Amygdala (tissue), 56 donors: ENCODE measurements at regions not wholly inside any gene's neighbourhood (a gene's known extent, or its start where the extent isn't known, plus 50 kb on each side); places are given as distances from the start of the nearest gene placed in this dataset.

ENCODE experiments used
- DNase-seq, 56 donors: peaks; one replicate each; lab custom pipeline; 2025; lab: John Stamatoyannopoulos, UW

DNA sequence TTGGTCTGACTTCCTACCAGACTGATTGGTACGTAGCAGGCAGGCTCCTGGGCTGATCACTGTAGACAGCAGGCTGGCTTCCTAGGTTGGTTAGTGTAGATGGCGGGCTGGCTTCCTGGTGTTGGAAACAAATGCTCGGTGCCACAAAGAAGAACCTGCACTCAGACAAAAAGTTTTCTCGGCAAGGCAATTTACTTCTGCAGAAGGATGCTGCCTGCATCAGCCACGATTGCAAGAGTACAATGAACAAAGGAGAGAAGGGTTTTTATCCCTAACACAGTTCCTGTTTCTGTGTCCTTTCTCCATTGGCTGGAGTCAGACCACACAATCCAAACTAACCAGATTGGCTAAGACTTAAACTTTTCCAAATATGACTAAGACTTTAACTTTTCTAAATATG is 123.6 kb upstream of the PPP2R2D start:
- no peak for DNase-seq

DNA sequence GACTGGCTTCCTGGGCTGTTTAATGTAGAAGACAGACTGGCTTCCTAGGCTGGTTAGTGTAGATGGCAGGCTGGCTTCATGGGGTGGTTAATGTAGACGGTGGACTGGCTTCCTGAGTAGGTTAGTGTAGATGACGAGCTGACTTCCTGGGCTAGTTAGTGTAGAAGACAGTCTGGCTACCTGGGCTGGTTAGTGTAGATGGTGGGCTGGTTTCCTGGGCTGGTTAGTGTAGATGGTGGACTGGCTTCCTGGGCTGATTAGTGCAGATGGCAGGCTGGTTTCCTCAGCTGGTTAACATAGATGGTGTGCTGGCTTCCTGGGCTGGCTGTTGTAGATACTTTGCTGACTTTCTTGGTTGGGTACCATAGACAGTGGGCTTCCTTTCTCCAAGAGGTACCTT is 122.9 kb upstream of the PPP2R2D start:
- DNase-seq: no peak

DNA sequence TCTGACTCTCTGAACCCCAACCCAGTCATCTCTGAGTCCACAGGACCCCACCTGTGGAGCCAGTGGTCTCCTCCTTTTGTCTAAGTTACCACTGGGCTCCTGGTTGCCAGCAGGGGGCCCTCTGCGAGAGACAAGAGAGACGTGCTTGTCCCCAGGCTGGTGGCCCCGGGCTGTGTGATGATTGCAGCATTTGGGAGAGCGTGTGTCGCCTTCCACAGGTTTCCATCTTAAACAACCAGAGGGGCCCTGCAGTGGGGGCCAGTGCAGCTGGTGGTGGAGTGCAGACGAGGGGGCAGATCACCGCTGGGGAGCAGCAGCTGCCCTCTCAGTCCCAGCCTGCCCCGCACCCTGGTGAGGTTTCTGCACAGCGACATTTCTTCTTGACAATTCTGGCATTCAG is 122.4 kb upstream of the PPP2R2D start:
- DNase-seq: no peak

DNA sequence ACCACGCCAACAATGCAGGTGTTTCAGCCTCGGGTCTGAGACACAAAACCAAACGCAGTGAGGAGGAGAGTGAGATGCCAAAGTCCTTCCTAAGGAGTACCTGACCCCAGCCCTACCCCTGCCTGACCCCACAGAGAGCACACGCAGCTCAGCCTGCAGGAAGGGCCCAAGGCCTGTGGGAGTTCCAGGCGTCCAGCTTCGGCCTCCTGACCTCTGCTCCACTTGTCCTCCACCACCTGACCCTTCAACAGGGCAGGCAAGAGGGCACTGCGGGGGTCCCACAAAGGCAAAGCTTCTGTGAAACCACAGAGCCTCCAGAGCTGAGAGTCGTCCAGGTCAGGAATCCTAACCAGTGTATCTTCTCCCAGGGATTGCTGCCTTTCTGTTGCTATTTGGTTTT is 122.0 kb upstream of the PPP2R2D start:
- DNase-seq: no peak

DNA sequence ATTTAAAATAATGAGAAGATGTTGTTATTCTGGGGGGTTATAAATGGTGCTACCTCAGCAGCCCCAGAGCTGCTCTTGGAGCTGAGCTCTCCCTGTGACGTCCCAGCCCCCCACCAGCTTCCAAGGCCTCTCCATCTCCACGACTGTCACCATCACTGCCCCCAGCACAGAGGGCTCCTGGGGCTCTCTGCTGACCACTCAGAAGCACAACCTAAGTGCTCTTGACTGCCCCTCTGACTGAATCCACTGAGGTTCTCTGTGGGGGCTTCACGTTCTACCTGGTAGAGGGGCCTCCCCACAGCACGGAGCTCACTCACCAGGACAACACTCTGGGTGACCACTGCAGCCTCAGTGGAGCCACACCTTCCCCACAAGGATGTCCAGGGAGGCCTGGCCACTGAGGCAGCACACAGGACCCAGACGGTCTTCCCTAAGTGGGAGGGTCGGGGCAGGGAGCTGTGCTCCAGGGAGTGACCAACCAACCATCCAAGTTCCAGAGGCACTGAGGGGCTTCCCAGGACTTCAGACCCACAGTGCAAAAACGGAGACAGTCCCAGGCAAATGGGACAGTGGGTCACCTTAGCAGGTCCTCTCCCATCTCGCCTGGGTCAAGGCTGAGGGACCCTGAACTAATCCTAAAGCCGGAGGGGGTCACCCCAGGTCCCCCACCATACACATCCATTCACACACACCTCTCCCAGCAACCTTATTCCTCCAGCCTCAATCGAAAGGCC is 121.0 kb upstream of the PPP2R2D start:
- DNase-seq: no peak

DNA sequence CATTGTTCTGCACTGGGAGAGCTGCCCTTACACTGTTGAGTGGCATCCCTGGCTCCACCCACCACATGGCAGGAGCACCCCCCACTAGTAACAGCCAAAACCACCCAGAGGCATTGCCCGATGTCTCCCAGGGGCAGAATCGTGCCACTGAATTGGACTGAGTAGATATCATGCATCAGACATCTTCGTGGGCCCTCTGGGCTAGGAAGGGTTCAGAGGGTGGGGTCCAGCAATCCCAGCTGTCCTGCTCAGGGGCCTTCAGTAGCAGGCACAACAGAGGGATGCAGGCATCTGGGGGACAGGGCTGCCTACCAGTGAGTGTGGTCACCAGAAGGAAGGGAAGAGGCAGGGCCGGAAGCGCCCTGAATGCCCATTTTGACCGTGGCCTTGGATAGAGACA is 119.7 kb upstream of the PPP2R2D start:
- no peak for DNase-seq

DNA sequence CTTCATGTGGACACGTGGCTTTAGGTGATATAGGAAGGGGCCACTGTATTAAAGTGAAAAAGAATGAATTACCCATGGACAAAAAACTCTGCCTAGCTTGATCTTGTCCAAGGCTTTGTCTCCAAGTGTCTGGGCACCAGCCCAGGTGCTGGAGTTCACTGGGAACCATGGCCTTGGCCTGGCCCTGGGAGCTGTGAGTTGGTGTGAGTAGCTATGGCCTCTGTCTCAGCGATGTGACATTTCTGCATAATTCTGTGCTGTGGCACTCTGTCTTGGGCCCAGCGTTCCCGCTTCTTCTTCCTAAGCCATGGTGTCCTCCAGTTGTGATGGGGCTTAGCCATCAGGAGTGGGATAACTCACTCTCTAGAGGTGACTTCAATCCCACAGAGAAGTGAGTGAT is 119.0 kb upstream of the PPP2R2D start:
- no peak for DNase-seq

DNA sequence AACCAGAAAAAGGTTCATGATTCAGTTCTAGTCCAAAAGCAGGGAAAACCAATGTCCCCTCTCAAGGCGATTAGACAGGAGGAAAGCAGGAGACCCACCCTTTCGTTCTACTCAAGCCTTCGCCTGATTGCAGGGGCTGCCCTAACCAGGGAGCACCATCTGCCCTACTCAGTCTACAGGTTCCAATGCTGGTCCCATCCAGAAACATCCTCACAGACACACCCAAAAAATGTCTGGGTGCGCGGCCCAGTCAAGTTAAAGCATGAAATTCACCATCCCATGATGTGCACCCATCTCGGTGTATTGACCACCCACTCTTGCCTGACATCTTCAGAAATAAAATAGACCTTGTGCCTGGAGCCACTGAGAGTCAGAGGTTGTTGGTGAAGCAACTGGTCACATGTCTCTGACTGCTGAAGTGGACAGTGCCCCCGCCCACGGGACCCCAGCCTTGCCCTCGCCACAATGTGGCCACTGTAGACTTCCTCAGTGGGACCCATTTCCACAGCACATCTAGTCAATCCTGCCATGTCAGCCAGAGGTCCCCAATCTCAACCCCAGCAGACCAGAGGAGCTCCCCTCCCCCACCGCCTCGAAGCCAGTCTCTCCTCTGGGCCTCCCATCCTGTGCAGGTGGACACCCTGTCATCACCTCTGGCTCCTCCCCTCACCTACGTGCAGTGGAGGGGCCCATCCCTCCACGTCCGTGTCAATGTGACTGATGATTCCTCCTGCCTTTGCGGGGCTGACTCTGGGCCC is 116.3 kb upstream of the PPP2R2D start:
- DNase-seq: no peak

DNA sequence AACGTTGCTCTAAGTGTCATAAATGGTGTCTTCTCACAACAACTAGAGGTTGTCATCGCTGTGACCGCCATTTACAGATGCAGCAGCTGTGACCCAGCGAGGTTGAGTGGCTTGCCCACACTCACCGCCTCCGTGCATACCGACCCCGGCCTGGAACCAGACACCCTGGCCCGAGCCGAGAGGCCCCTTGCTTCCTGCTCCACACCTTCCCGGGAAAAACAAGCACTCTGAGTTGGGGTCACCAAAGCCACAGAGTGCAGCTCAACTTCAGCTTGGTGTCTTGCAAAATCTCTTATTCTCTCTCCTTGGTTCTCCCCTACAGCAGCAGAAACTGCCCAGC is 115.7 kb upstream of the PPP2R2D start:
- DNase-seq: no peak

DNA sequence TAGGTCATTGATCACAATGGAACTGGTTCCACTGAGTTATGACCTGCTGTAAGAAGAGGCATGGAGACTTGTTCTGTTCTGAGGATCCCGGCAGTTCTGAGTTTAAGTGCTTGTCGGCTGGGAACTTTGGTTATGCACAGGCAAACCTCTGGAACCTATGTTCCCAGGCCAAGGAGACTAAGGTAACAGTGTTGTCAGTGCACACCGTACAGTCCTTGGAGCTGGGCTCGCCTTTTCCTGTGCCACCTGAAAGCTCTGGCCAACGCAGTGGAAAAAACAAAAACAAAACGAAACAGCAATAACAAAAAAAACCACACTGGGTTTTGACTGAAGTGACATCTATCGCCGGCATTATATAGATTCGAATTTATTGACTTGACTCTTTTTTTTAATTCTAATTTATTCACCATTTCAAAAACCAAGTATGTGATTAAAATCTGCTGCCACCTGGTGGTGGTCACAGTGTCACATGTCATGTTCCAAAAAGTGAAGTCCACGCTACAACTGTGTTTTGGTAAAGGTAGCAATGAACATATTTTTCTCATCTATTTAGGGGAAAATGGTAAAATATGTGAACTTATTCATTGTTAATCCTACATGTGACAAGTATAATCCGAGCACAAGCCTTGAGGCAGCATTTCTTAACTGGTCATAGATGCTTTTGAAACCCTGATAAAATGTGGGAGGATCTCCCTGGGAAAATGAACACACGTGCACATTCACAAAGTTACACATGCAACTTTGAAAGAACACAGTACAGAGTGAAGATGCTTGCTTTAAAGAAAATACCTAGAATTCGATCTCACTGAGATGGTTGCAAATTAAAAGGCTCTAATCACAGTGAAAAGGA is 113.8 kb upstream of the PPP2R2D start:
- DNase-seq: peak in 20 of 56 donors; percentile 2 to 78 (median 16)

DNA sequence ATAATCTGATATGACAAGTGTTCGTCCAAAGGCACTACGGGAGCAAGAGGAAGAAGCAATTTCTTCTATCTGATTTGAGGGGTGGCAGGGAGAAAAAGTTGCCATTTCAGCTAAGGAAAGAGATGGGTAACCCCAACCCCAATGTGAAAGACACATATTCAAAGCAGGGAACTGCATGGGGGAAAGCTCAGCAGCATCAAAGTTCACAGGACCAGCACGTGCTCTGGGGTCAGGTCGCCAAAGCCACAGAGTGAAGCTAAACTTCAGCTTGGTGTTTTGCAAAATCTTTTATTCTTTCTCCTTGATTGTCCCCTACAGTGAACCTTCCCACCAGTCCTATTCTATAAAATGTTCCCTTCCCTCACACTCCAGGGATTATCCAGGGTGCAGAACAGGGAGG is 112.8 kb upstream of the PPP2R2D start:
- no peak for DNase-seq

DNA sequence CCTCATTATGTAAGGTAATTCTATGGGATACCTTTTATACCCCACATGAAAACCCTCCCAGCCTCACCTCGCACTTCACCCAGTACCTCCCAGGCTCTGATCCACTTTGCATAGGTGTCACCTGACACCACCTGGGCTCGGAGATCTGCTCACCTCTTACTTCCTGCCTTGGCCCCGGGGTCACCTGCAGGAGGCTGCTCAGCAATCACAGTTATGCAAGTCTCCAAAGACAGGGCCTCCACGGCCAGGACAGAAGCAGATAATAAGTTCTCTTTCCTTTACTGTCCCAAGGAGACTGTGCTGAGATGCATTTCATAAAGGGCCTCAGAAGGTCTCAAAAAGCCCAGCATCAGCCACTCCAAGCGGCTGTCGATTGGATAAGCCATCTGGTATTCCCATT is 112.4 kb upstream of the PPP2R2D start:
- DNase-seq: no peak

DNA sequence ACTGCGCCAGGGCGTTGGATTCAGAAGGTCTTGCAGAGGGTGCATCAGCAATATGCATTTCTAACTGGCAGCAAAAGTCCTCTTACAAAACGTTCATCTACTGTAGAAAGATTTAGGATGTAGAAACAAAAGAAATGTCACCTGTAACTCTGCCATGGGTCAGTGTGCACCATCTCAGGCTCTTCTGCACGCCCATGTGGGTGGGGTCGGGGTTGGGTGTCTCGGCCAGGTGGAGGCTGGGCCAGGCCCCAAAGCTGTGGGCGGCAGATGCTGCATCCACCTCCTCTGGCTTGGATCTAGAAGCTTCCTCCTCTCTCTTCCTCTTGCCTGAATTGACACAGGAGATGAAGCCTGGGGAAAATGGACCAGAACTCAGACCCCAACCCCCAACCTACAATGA is 111.3 kb upstream of the PPP2R2D start:
- no peak for DNase-seq

DNA sequence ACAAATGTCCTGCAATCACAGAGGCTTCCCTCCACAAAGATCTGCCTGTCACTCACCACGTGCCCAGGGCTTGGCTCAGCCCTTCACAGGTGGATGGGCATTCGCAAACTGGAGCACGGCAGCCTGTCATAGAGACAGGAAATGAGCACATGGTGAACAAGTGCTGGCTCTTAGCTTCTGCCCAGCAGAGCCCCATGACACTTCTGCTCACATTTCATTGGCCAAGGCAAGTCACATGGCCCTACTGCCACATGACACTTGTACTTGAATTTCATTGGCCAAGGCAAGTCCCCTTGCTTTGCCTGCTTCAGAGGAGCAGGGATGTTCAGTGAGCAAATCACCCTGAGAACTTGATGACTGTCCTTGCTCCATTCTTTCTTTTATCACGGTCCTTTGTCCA is 110.8 kb upstream of the PPP2R2D start:
- no peak for DNase-seq

DNA sequence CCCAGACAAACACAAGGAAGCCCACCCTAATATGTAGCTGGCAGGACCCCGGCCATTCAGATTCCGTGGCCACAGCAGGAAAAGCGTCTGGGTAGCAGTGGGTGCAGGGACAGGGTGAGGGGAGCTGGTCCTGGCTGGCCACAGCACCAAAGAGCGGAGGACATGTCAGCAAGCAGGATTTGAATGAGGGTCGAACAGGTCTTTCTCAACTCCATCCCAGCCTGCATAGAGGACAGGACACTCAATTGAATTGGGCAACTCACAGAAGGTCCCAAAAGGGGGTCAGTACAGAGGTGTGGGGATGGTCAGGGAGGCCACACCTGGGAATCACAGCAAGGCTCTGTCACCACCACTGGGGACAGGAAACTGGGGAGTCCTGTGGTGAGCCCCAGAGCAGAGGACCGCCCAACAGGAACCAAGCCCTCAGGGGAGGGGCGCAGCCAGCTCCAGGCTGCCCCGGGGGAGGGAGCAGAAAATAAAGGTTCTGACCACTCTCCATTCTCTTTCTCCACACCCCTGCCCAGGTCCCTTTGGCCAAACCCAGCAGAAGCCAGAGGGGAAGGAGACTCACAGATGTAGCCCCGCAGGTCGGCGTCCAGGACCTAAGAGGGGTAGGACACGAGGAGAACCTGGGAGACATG is 108.7 kb upstream of the PPP2R2D start:
- DNase-seq: no peak

DNA sequence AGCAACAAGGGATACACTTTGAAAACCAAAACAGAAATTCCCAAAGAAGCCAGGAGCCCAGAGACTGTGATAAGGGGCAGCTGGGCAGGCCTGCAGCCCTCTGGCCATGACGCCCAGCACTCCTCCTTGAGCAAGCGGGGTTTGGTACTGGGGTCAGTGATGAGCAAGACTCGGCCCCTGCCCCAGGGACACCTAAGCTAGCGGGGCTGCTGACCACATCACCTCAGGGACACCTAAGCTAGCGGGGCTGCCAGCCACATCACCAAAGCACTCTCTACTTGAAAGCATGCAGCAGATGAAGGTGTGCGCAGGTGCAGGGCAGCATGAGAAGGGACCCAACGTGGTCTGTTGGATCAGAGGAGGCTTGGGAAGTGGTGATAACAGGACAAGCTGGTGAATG is 108.0 kb upstream of the PPP2R2D start:
- no peak for DNase-seq

DNA sequence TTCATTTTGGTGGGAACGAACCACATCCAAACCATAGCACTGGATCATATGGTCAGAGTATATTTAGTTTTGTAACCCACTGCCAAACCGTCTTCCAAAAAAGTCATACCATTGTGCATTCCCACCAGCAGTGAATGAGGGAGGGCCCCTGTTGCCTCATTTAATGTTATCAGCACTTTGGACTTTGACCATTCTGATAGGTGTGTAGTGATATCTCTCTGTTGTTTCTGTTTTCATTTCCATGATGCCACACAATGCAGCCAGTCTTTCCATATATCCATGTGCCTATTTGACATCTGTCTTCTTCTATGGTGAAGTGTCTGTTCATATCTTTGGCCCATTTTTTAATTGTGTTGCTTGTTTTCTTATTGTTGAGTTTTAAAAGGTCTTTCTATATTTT is 105.0 kb upstream of the PPP2R2D start:
- DNase-seq: no peak

DNA sequence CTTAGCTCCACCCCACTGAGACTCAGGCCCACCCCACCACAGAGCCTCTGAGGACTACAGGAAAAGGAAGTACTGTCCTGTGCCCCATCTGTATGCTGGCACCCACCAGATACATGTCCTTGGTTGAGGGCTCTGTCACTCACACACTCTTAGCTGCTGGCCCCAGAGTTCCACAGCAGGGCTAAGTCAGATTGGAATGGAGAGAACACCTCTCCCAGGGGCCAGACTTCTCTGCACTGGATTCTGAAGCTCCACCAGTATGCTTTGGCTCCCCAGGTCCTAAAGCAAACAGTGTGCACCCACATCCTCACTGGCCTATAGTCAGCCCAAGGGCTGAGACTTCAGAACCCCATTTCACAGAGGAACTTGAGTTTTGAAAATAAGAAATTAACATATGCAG is 103.2 kb upstream of the PPP2R2D start:
- DNase-seq: no peak

DNA sequence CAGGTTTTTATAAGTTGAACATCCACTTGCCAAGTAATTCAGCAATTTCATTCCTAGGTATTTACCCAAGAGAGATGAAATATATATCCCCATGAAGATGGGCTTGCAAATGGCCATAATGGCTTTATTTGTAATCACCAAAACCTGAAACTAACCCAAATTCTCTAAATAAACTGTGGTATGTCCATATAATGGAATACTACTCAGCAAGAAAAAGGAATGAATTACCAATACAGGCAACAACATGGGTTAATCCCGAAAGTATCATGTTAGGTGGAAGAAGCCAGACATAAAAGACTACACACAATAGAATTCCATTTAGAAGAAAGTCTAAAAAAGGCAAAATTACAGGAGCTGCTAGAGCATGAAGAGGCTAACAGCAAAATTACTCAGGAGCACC is 101.4 kb upstream of the PPP2R2D start:
- no peak for DNase-seq

DNA sequence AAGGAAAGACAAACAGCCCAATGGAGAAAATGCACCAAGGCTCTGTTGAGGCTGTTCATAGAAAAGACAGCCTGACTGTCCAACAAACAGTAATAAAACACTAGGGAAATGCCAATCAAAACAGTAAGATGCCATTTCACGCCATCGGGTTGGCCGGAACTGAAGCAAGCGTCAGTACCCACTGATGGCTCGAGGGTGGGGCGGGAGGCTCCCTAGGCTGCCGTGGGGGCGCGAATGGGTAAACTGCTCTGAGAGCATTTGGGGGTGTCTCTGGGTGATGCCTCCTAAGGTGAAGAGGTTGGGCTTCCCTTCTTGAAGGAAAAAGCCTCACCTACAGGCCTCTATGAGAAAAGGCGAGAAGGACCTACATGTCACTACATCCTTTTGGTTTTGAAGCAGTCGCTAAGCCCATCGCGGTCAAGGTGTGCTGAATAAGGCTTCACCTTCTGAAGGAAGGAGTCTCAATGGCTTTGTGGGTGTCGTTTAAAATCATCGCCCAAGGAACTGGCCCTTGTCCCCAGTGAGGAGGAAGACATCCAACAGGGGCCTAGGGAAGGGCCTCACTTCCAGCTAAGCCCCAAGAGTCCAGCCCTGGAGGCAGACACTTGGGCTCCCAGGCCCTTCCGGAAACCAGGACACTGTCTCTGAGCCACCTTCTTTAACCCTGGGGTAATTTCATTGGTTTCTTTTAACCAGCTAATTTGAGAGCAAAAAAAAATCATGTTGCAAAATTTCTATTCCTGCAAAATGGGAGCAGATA is 98.5 kb upstream of the PPP2R2D start:
- DNase-seq: no peak
